A549 (cell line): ENCODE measurements at regions not wholly inside any gene's neighbourhood (a gene's known extent, or its start where the extent isn't known, plus 50 kb on each side); places are given as distances from the start of the nearest gene placed in this dataset.

Experiments
- BHLHE40 ChIP-seq: IDR thresholded peaks from 2 replicates; pipeline ENCODE4 v1.6.1; 2012; ENCODE audit warnings: low read depth, low read length, inconsistent platforms
- CTCF ChIP-seq: fragments of >200 bp; sonication (Bioruptor Twin); formaldehyde crosslinking; IDR thresholded peaks from 3 replicates; pipeline ENCODE4 v1.5.1; 2016
- EP300 ChIP-seq, 2 experiments: fragments of >200 bp; sonication (Bioruptor Twin); formaldehyde crosslinking; IDR thresholded peaks; 2 replicates in 1 of 2; 3 replicates in 1 of 2; pipeline ENCODE4 v1.6.1; 2016 to 2017
- JUN ChIP-seq, 2 experiments: fragments of >200 bp; sonication (Bioruptor Twin); formaldehyde crosslinking; IDR thresholded peaks; 2 replicates in 1 of 2; 3 replicates in 1 of 2; pipeline ENCODE4 v1.6.1; 2016 to 2017
- MAFK ChIP-seq: fragments of 450-650 bp; IDR thresholded peaks from 2 replicates; pipeline ENCODE4 v1.6.1; 2014; ENCODE audit not compliant: partially characterized antibody
- MAX ChIP-seq: IDR thresholded peaks from 2 replicates; pipeline ENCODE4 v1.6.1; 2012
- RAD21 ChIP-seq, 2 experiments: fragments of >200 bp in 1 of 2; sonication (Bioruptor Twin) in 1 of 2; formaldehyde crosslinking in 1 of 2; IDR thresholded peaks in 1 of 2; conservative IDR thresholded peaks in 1 of 2; 2 replicates in 1 of 2; 3 replicates in 1 of 2; pipeline ENCODE4 v1.6.1; 2012 to 2018; ENCODE audit warnings: inconsistent platforms in 1 of 2
- ZFP36 ChIP-seq: fragments of 450-650 bp; IDR thresholded peaks from 2 replicates; pipeline ENCODE4 v1.6.1; 2014; ENCODE audit warnings: borderline replicate concordance; ENCODE audit not compliant: partially characterized antibody

DNA sequence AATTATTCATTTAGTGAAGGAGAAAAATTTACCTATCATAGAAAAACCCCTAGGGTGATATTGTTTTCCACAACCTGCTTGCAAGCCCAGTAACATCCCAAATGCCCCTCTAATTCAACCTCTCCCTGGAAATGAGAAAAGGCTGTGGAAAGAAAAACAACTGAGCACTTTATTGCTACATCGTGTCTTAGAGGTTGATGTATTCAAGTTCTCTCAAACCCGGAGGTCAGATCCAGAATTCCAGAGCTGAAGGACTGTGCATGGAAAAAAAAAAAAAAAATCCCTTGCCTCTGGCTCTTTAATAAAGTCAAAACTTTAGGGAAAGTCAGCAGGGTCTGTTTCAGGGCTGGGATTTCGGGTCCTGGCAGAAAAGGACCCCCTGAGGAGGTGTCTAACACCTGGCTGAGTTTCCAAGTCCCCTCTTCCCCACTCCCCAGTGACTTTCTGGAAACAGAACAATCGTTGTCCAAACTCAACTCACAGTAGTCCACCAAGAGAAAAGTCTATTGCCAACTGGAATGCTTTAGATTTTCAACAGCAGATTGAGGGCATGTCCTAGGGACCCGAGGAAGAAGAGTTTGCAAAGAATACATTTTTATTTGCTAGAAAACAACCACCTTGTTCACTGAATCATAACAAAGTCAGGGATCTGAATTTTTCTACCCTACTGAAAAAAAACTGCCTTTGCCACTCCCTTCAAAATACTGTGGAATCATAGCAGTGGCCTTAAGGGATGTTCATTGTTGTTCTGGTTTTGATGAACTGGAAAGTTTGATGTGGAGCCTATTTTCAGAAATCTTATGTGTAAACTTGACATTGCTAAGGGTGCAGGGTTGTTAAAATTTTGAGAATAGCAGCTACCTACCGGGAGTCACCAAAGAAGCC lies 207.5 kb upstream of the ADAMTS9 start:
- TF ChIP-seq CTCF (no peak), MAX (no peak), RAD21 (conservative IDR thresholded peaks at IDR 0.05 in 1 of 2, IDR thresholded peaks at IDR 0.05 in 1 of 2) (no peak), JUN (IDR thresholded peaks at IDR 0.05) (no peak), BHLHE40 (no peak), EP300 (IDR thresholded peaks at IDR 0.05) (no peak), ZFP36 (no peak), MAFK (no peak)
